ENCODE measurements at regions not wholly inside any gene's neighbourhood (a gene's known extent, or its start where the extent isn't known, plus 50 kb on each side); places are given as distances from the start of the nearest gene placed in this dataset.

- H3K9me3 ChIP-seq, result no peaks in the 10 kb centered on the region
- intact Hi-C loops (cut with DNase I; ENCODE audit: low total_unique reads), result no loop called here
- H3K27ac ChIP-seq, result no peak overlapping the region
- no peaks in the 10 kb centered on the region for H3K4me1 ChIP-seq
- DNase-seq, result no peak
- no peaks in the 10 kb centered on the region for H3K27me3 ChIP-seq
- H3K4me3 ChIP-seq, result no peak overlapping the region
- no peak for TF ChIP-seq CTCF (IDR thresholded peaks at IDR 0.05)
- TF ChIP-seq POLR2AphosphoS5 (IDR thresholded peaks at IDR 0.05), result no peak
- TF ChIP-seq EP300 (IDR thresholded peaks at IDR 0.05), result no peak
- no peak for TF ChIP-seq POLR2A (IDR thresholded peaks at IDR 0.05)
- H3K36me3 ChIP-seq, result no peaks in the 10 kb centered on the region
These were observed 149.9 kb upstream of the PRR16 start for GRCh38 chr5:120314191-120314590.

- no peak for DNase-seq
- no peaks in the 10 kb centered on the region for H3K36me3 ChIP-seq
- H3K4me3 ChIP-seq, result no peak overlapping the region
- intact Hi-C loops (cut with DNase I; ENCODE audit: low total_unique reads), result no loop called here
- no peaks in the 10 kb centered on the region for H3K27me3 ChIP-seq
- no peaks in the 10 kb centered on the region for H3K4me1 ChIP-seq
- TF ChIP-seq POLR2A (IDR thresholded peaks at IDR 0.05) (no peak), EP300 (IDR thresholded peaks at IDR 0.05) (no peak), CTCF (IDR thresholded peaks at IDR 0.05) (no peak), POLR2AphosphoS5 (IDR thresholded peaks at IDR 0.05) (no peak)
- H3K9me3 ChIP-seq, result peaks cover 0 to 6% (median 0%) of the 10 kb centered on the region in 4 donors
- no peak overlapping the region for H3K27ac ChIP-seq
These were observed 143.5 kb upstream of the PRR16 start for GRCh38 chr5:120320626-120321025.

GRCh38 chr5:120326651-120327050 lies 137.4 kb upstream of the PRR16 start:
- DNase-seq, result no peak
- Histone ChIP-seq H3K27me3 (no peaks in the 10 kb centered on the region), H3K36me3 (no peaks in the 10 kb centered on the region), H3K27ac (no peak overlapping the region), H3K9me3 (peaks cover 0 to 11% (median 0%) of the 10 kb centered on the region in 4 donors), H3K4me1 (no peaks in the 10 kb centered on the region), H3K4me3 (no peak overlapping the region)
- intact Hi-C loops (cut with DNase I; ENCODE audit: low total_unique reads), result no loop called here
- TF ChIP-seq EP300 (IDR thresholded peaks at IDR 0.05) (no peak), POLR2AphosphoS5 (IDR thresholded peaks at IDR 0.05) (no peak), POLR2A (IDR thresholded peaks at IDR 0.05) (no peak)

GRCh38 chr5:120327180-120327579 lies 136.9 kb upstream of the PRR16 start:
- DNase-seq, result no peak
- H3K27me3 ChIP-seq, result no peaks in the 10 kb centered on the region
- no peak overlapping the region for H3K4me3 ChIP-seq
- H3K36me3 ChIP-seq, result no peaks in the 10 kb centered on the region
- peaks cover 0 to 11% (median 0%) of the 10 kb centered on the region in 4 donors for H3K9me3 ChIP-seq
- intact Hi-C loops (cut with DNase I; ENCODE audit: low total_unique reads), result no loop called here
- no peaks in the 10 kb centered on the region for H3K4me1 ChIP-seq
- 43 to 60% (median 57%) methylated on average over 2 of the region's 2 CpGs for WGBS, 5 donors
- TF ChIP-seq EP300 (IDR thresholded peaks at IDR 0.05), result no peak
- TF ChIP-seq POLR2A (IDR thresholded peaks at IDR 0.05), result no peak
- no peak for TF ChIP-seq CTCF (IDR thresholded peaks at IDR 0.05)
- no peak for TF ChIP-seq POLR2AphosphoS5 (IDR thresholded peaks at IDR 0.05)
- H3K27ac ChIP-seq, result no peak overlapping the region

- Histone ChIP-seq H3K27me3 (no peaks in the 10 kb centered on the region), H3K4me1 (no peaks in the 10 kb centered on the region), H3K36me3 (no peaks in the 10 kb centered on the region), H3K9me3 (peaks cover 0 to 11% (median 0%) of the 10 kb centered on the region in 4 donors), H3K4me3 (no peak overlapping the region), H3K27ac (no peak overlapping the region)
- intact Hi-C loops (cut with DNase I; ENCODE audit: low total_unique reads), result no loop called here
- 68 to 97% (median 91%) methylated on average over 2 of the region's 2 CpGs for WGBS, 5 donors
- TF ChIP-seq CTCF (IDR thresholded peaks at IDR 0.05) (no peak), POLR2A (IDR thresholded peaks at IDR 0.05) (no peak), POLR2AphosphoS5 (IDR thresholded peaks at IDR 0.05) (no peak), EP300 (IDR thresholded peaks at IDR 0.05) (no peak)
- DNase-seq, result no peak
These were observed 135.0 kb upstream of the PRR16 start for GRCh38 chr5:120329095-120329494.
